ENCODE measurements at regions not wholly inside any gene's neighbourhood (a gene's known extent, or its start where the extent isn't known, plus 50 kb on each side); places are given as distances from the start of the nearest gene placed in this dataset.

DNA sequence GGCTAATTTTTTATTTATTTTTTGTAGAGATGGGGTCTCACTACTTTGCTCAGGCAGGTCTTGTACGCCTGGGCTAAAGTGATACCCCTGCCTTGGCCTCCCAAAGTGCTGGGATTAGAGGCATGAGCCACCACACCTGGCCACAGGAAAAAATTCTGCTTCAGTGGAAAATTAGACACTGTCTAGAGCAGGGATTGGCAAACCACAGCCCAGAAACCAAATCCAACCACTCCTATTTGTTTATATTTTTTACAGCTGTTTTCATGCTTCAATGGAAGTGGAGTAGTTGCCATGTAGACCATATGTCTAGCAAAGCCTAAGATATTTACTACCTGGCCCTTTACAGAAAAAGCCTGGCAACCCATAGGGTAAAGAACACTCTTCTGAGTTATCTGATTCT, 123.7 kb upstream of the MRI1 start:
- TF ChIP-seq, protein P1, sequence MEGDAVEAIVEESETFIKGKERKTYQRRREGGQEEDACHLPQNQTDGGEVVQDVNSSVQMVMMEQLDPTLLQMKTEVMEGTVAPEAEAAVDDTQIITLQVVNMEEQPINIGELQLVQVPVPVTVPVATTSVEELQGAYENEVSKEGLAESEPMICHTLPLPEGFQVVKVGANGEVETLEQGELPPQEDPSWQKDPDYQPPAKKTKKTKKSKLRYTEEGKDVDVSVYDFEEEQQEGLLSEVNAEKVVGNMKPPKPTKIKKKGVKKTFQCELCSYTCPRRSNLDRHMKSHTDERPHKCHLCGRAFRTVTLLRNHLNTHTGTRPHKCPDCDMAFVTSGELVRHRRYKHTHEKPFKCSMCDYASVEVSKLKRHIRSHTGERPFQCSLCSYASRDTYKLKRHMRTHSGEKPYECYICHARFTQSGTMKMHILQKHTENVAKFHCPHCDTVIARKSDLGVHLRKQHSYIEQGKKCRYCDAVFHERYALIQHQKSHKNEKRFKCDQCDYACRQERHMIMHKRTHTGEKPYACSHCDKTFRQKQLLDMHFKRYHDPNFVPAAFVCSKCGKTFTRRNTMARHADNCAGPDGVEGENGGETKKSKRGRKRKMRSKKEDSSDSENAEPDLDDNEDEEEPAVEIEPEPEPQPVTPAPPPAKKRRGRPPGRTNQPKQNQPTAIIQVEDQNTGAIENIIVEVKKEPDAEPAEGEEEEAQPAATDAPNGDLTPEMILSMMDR (IDR thresholded peaks at IDR 0.05 in 8 of 11, conservative IDR thresholded peaks at IDR 0.05 in 3 of 11) = no peak
- TF ChIP-seq POLR2AphosphoS5 (IDR thresholded peaks at IDR 0.05) (no peak), POLR2A (IDR thresholded peaks at IDR 0.05) (no peak)
